ENCODE measurements at regions not wholly inside any gene's neighbourhood (a gene's known extent, or its start where the extent isn't known, plus 50 kb on each side); places are given as distances from the start of the nearest gene placed in this dataset.

DNA sequence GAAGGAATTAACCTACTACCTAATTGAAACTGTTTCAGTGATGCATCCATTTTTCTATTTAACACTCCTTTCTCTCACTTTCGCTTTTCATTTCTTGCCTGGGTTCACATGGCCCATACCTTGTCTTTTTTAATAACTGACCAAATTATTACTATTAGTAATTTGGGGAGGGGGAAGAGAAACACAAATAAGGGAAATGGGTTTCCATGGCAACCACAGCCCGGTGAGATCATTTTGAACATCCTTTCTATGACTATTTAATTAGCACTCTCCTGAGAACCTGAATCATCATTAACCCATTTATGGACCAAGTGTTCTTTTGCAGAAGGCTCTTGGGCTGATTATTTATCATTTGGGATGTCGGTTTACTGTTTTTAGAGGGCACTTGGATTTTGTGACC lies 628.2 kb upstream of the SALL1 start:
- DNase-seq (no peak), ATAC-seq (no peak)
- H3K27ac Mint-ChIP-seq = no peak overlapping the region
- no peaks in the 10 kb centered on the region for H3K4me1 Mint-ChIP-seq
- no peaks in the 10 kb centered on the region for H3K36me3 Mint-ChIP-seq (ENCODE audit: low read depth)
- no peak overlapping the region for H3K4me3 Mint-ChIP-seq
- H3K9me3 Mint-ChIP-seq = peaks cover 22% of the 10 kb centered on the region
- no peaks in the 10 kb centered on the region for H3K27me3 Mint-ChIP-seq

DNA sequence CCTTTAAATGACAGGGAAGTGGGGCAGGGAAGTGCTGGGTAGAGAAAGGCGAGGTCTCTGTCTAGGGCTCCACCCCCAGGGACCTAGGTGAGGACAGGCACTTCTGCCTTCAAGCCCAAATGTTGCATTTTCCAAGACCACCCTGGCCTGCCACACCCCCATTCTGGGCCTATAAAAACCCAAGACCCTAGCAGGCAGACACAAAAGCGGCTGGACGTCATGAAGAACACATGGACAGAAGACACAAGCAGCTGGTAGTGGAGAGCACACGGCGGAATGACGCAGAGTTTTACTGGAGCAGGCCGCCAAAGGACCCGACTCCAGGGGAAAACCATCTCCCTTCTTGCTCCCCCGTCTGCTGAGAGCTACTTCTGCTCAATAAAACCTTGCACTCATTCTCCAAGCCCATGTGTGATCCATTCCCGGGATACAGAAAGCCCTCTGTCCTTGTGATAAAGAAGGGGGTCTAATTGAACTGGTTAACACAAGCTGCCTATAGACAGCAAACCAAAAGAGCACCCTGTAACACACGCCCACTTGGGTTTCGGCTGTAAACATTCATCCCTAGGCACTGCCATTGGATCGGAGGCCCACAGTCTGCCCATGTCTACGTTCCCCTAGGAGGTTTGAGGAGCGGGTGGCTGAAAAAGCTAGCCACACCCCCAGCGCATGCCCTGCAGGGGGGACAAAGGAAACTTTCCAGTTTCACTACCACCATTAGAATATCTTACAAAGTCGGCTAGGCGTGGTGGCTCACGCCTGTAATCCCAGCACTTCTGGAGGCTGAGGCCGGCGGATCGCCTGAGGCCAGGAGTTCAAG lies 622.2 kb upstream of the SALL1 start:
- H3K4me1 Mint-ChIP-seq = no peaks in the 10 kb centered on the region
- H3K27ac Mint-ChIP-seq = no peak overlapping the region
- H3K36me3 Mint-ChIP-seq (ENCODE audit: low read depth) = no peaks in the 10 kb centered on the region
- no peak for ATAC-seq
- no peak overlapping the region for H3K4me3 Mint-ChIP-seq
- H3K27me3 Mint-ChIP-seq = no peaks in the 10 kb centered on the region
- DNase-seq = no peak
- peaks cover 4% of the 10 kb centered on the region for H3K9me3 Mint-ChIP-seq

DNA sequence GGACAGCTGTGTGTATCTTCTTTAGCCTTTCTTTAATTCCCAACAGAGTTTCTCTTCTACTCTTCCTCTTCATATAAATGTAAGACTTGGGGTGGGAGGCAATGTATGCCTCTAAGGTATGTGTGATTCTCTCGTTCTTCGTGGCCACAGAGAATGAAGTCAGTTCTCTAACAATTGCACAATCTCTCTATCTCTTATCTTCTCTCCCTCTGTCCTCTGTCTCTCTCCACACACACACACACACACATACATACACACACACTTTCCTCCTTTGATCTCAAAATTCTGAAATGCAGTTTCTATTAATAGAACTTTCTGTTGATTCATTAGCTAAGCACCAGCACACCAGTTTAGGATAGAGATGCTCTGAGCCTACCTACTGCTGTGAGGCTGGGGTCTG lies 615.7 kb upstream of the SALL1 start:
- no peak overlapping the region for H3K4me3 Mint-ChIP-seq
- ATAC-seq = no peak

DNA sequence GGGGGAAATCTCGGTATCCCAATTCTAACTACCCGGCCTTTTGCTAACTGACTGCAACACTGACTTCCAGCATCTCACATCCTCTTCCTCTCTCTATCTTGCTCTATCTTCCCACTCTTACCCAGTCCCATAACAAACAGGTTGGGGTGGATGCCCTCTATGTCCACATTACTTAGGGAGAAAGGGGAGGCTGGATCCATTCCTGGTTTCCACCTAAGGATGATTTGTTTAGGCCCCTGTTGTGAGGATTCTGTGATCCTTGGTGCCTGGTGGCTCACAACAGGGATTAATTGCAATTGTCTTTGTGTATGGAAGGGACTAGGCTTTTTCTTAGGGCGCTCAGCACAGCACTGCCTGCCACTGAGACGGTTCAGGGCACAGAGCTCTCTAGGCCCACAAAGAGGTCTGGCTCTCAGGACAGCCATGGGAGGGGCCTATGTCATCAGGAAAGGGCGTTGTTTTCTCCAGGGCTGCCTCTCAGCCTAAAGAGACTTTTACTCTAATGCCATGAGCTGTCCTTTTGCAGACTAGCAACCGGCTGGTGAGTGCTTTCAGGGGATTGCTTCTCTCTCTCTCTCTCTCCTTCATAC lies 612.1 kb upstream of the SALL1 start:
- ATAC-seq (no peak), DNase-seq (no peak)
- H3K27ac Mint-ChIP-seq = no peak overlapping the region
- H3K36me3 Mint-ChIP-seq (ENCODE audit: low read depth) = no peaks in the 10 kb centered on the region
- H3K4me3 Mint-ChIP-seq = no peak overlapping the region
- peaks cover 5% of the 10 kb centered on the region for H3K27me3 Mint-ChIP-seq
- no peaks in the 10 kb centered on the region for H3K9me3 Mint-ChIP-seq
- peaks cover 3% of the 10 kb centered on the region for H3K4me1 Mint-ChIP-seq

More for the DNA sequence above, 615.7 kb upstream of the SALL1 start:
- peaks cover 3% of the 10 kb centered on the region for H3K4me1 Mint-ChIP-seq
- H3K27me3 Mint-ChIP-seq = peaks cover 5% of the 10 kb centered on the region
- no peak overlapping the region for H3K27ac Mint-ChIP-seq
- no peaks in the 10 kb centered on the region for H3K36me3 Mint-ChIP-seq (ENCODE audit: low read depth)
- no peak for DNase-seq
- H3K9me3 Mint-ChIP-seq = peaks cover 4% of the 10 kb centered on the region

GRCh38 chr16:51762081-51762996 lies 611.3 kb upstream of the SALL1 start:
- H3K27me3 Mint-ChIP-seq = peaks cover 5% of the 10 kb centered on the region
- no peak overlapping the region for H3K4me3 Mint-ChIP-seq

DNA sequence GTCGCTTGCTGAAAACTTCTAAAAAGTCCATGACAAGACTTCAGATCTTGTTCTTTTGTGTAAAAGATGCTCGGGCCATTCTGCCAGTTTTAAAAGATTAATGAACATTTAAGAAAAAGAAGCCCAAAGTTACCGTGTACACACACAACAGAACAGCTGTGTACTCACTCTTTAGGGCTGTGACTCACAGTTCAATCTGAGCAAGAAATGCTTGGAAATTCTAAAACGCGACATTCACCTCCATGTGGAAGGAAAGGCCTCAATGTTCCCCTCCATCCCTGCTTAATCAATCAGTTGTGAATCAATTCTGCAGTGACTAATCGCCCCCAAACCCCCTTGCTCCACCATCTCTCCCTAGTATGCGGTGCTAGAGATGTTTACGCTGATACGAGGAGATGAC lies 609.9 kb upstream of the SALL1 start:
- ATAC-seq (no peak), DNase-seq (no peak)
- Mint-ChIP-seq H3K27me3 (peaks cover 5% of the 10 kb centered on the region), H3K9me3 (no peaks in the 10 kb centered on the region), H3K4me3 (no peak overlapping the region), H3K36me3 (ENCODE audit: low read depth) (no peaks in the 10 kb centered on the region), H3K27ac (no peak overlapping the region), H3K4me1 (peaks cover 3% of the 10 kb centered on the region)

More at GRCh38 chr16:51762081-51762996, 611.3 kb upstream of the SALL1 start:
- H3K9me3 Mint-ChIP-seq = no peaks in the 10 kb centered on the region
- ATAC-seq (no peak), DNase-seq (peak; percentile 73)
- H3K36me3 Mint-ChIP-seq (ENCODE audit: low read depth) = no peaks in the 10 kb centered on the region
- H3K27ac Mint-ChIP-seq = no peak overlapping the region
- H3K4me1 Mint-ChIP-seq = peaks cover 3% of the 10 kb centered on the region

DNA sequence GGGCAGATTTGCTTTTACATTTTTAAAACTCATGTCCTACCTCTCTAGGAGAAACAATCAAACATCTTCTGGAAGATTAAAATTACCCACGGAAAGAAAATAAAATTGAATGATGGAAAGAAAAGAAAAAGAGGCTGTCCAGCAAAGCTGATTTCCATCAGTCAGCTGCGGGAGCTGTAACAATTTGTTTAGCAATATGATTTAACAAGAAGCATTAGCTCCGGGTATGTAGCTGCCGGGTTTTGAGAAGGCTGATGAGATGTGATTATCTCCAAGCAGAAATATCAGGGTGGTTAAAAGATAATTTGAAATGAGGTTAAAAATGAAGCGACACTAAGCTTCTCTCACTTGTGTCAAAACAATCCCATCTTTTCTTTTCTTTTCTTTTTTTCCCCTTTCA lies 608.9 kb upstream of the SALL1 start:
- DNase-seq (no peak), ATAC-seq (no peak)
- peaks cover 5% of the 10 kb centered on the region for H3K27me3 Mint-ChIP-seq
- no peak overlapping the region for H3K4me3 Mint-ChIP-seq
- H3K36me3 Mint-ChIP-seq (ENCODE audit: low read depth) = no peaks in the 10 kb centered on the region
- peaks cover 3% of the 10 kb centered on the region for H3K4me1 Mint-ChIP-seq
- H3K9me3 Mint-ChIP-seq = no peaks in the 10 kb centered on the region
- H3K27ac Mint-ChIP-seq = no peak overlapping the region

DNA sequence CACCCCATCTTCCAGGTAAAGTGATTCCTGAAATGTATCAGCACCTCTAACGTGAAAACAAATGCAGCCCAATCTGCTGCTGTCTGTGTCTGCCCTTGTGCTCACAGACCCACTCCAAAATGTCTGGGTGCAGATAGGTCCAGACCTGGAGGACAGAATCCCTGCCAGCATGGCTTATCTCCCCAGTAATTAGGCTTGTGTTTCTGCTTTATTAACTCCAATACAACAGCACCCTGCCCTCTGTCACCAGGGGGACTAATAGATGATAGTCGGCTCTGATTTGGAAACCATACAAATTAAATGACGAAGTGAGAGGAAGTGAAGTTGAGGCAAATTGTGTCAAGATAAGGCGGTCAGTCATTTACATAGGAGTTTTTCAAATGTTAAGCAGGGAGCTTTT lies 608.3 kb upstream of the SALL1 start:
- Mint-ChIP-seq H3K36me3 (ENCODE audit: low read depth) (no peaks in the 10 kb centered on the region), H3K27ac (no peak overlapping the region), H3K4me3 (no peak overlapping the region), H3K9me3 (no peaks in the 10 kb centered on the region), H3K27me3 (peaks cover 5% of the 10 kb centered on the region), H3K4me1 (peaks cover 3% of the 10 kb centered on the region)
- ATAC-seq = no peak
- no peak for DNase-seq

DNA sequence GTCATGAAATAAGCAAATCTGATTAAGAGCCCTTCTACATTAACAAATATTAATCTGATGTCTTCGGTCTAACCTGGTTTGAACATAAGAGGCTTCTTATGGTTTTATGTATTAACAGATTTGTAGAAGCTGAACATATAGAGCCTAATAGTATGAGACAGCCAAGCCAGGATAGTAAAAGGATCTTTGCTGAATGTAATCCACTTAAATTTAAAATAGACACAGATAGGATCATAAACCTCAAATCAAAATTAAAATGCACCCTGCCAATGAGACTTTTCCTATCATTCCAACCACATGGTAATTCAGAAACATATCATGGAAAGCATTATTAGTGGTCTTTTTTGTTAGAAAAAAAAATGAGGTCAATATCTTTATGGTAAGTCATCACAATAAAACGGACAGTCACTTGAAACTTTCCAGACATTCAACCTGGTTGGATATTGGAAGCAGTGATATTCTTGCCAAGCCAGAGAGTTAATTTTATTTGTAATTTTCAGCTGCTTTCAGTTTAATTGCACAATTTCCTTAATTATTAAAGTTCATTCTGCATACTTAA lies 606.9 kb upstream of the SALL1 start:
- H3K27me3 Mint-ChIP-seq = peaks cover 5% of the 10 kb centered on the region
- ATAC-seq = no peak

GRCh38 chr16:51757505-51757904 lies 606.4 kb upstream of the SALL1 start:
- peaks cover 3% of the 10 kb centered on the region for H3K4me1 Mint-ChIP-seq
- no peak overlapping the region for H3K4me3 Mint-ChIP-seq

More for the DNA sequence above, 606.9 kb upstream of the SALL1 start:
- H3K36me3 Mint-ChIP-seq (ENCODE audit: low read depth) = no peaks in the 10 kb centered on the region
- H3K9me3 Mint-ChIP-seq = no peaks in the 10 kb centered on the region
- no peak overlapping the region for H3K27ac Mint-ChIP-seq
- DNase-seq = no peak
- no peak overlapping the region for H3K4me3 Mint-ChIP-seq
- peaks cover 3% of the 10 kb centered on the region for H3K4me1 Mint-ChIP-seq

DNA sequence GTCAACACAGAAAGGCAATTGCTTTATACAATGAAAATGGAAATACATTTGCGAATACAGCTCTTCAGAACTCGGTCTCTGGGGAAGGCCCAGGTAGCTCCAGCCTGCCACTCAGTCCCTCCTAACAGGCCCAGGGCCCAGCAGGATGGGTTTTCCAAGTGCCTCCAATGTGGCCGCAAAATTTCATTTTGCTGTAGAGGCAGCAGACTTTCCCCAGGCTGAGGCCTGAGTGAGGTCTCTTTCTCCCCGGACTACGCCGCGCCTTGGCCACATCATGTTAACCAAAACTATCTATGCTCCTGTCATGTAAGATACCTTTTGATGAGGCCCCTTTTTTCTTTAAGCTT lies 606.0 kb upstream of the SALL1 start:
- no peaks in the 10 kb centered on the region for H3K36me3 Mint-ChIP-seq (ENCODE audit: low read depth)
- no peaks in the 10 kb centered on the region for H3K9me3 Mint-ChIP-seq
- H3K27ac Mint-ChIP-seq = no peak overlapping the region
- peaks cover 1% of the 10 kb centered on the region for H3K4me1 Mint-ChIP-seq
- no peak for ATAC-seq
- H3K27me3 Mint-ChIP-seq = peaks cover 4% of the 10 kb centered on the region
- no peak overlapping the region for H3K4me3 Mint-ChIP-seq
- no peak for DNase-seq

More at GRCh38 chr16:51757505-51757904, 606.4 kb upstream of the SALL1 start:
- Mint-ChIP-seq H3K36me3 (ENCODE audit: low read depth) (no peaks in the 10 kb centered on the region), H3K27ac (no peak overlapping the region), H3K27me3 (peaks cover 5% of the 10 kb centered on the region), H3K9me3 (no peaks in the 10 kb centered on the region)
- DNase-seq = no peak
- no peak for ATAC-seq

DNA sequence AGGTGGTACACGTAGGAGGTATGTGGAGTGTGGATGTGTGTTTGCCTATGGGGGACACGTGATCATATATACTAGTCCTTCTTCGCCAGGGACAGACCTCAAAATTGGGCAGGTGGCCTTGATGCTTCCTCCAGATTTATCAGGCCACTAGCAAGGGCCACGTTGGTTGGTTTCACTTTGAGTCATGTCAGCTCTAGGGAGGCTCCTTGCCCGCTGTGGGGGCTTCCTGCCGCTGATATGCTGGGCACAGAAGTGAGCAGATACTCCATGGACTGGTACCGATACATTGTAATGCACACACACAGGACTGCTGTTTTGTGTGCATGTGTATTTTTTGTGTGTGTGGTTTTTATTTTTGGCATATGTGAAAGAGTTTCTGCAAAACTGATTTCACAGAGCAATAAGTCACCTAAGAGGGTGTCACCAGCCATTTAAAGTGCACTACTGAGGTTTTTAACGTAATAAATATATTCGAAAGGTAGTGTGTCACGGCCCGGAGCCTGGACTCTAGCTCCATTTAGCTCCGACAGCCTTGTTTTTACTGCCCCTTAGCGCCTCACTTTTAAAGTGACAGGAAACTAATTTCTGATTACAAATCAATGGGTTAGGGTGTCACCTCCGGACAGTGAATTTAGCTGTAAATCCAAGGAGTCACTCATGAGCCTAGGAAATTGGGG lies 605.5 kb upstream of the SALL1 start:
- H3K4me3 Mint-ChIP-seq = no peak overlapping the region
- H3K27ac Mint-ChIP-seq = no peak overlapping the region
- no peaks in the 10 kb centered on the region for H3K4me1 Mint-ChIP-seq
- H3K36me3 Mint-ChIP-seq (ENCODE audit: low read depth) = no peaks in the 10 kb centered on the region
- DNase-seq (no peak), ATAC-seq (no peak)
- no peaks in the 10 kb centered on the region for H3K9me3 Mint-ChIP-seq
- no peaks in the 10 kb centered on the region for H3K27me3 Mint-ChIP-seq

GRCh38 chr16:51755577-51756355 lies 604.7 kb upstream of the SALL1 start:
- no peaks in the 10 kb centered on the region for H3K4me1 Mint-ChIP-seq
- no peaks in the 10 kb centered on the region for H3K27me3 Mint-ChIP-seq
- no peaks in the 10 kb centered on the region for H3K36me3 Mint-ChIP-seq (ENCODE audit: low read depth)
- H3K4me3 Mint-ChIP-seq = no peak overlapping the region
- DNase-seq (no peak), ATAC-seq (no peak)
- H3K9me3 Mint-ChIP-seq = no peaks in the 10 kb centered on the region
- H3K27ac Mint-ChIP-seq = no peak overlapping the region
